ENCODE measurements at regions not wholly inside any gene's neighbourhood (a gene's known extent, or its start where the extent isn't known, plus 50 kb on each side); places are given as distances from the start of the nearest gene placed in this dataset.

GRCh38 chr16:82440336-82440735 lies 186.4 kb upstream of the CDH13 start:
- WGBS (ENCODE audit: insufficient coverage): 63% methylated on average over 5 of the region's 6 CpGs
- DNase-seq: no peak
- Histone ChIP-seq H3K27ac (ENCODE audit: insufficient read depth in 1 of 2, low read depth in 1 of 2, low read length in 2 of 2, poor library complexity in 1 of 2, severe bottlenecking in 2 of 2) (no peak overlapping the region), H3K4me1 (ENCODE audit: control extremely low read depth in 1 of 4, control insufficient read depth in 4 of 4, insufficient read depth in 4 of 4, low read length in 3 of 4) (no peaks in the 10 kb centered on the region), H3K27me3 (replicated peaks in 2 of 5; ENCODE audit: control insufficient read depth in 4 of 5, insufficient read depth in 5 of 5, low read length in 4 of 5) (peaks cover 0 to 3% (median 0%) of the 10 kb centered on the region in 5 experiments), H3K4me3 (ENCODE audit: control insufficient read depth in 1 of 7, extremely low read depth in 1 of 7, insufficient read depth in 4 of 7, low read depth in 2 of 7, low read length in 6 of 7) (no peak overlapping the region), H3K9me3 (ENCODE audit: control extremely low read depth in 1 of 5, control insufficient read depth in 4 of 5, insufficient read depth in 2 of 5, low read depth in 1 of 5, low read length in 4 of 5) (no peaks in the 10 kb centered on the region), H3K36me3 (ENCODE audit: control insufficient read depth in 4 of 4, insufficient read depth in 4 of 4, low read length in 3 of 4) (no peaks in the 10 kb centered on the region)
- CTCF ChIA-PET: no interaction called here
- POLR2A ChIA-PET: no interaction called here

- H3K9me3 ChIP-seq (ENCODE audit: control extremely low read depth in 1 of 5, control insufficient read depth in 4 of 5, insufficient read depth in 2 of 5, low read depth in 1 of 5, low read length in 4 of 5): no peaks in the 10 kb centered on the region
- peaks cover 0 to 3% (median 0%) of the 10 kb centered on the region in 5 experiments for H3K27me3 ChIP-seq (replicated peaks in 2 of 5; ENCODE audit: control insufficient read depth in 4 of 5, insufficient read depth in 5 of 5, low read length in 4 of 5)
- H3K27ac ChIP-seq (ENCODE audit: insufficient read depth in 1 of 2, low read depth in 1 of 2, low read length in 2 of 2, poor library complexity in 1 of 2, severe bottlenecking in 2 of 2): no peak overlapping the region
- ChIA-PET CTCF (no interaction called here), POLR2A (no interaction called here)
- H3K36me3 ChIP-seq (ENCODE audit: control insufficient read depth in 4 of 4, insufficient read depth in 4 of 4, low read length in 3 of 4): no peaks in the 10 kb centered on the region
- no peak overlapping the region for H3K4me3 ChIP-seq (ENCODE audit: control insufficient read depth in 1 of 7, extremely low read depth in 1 of 7, insufficient read depth in 4 of 7, low read depth in 2 of 7, low read length in 6 of 7)
- H3K4me1 ChIP-seq (ENCODE audit: control extremely low read depth in 1 of 4, control insufficient read depth in 4 of 4, insufficient read depth in 4 of 4, low read length in 3 of 4): no peaks in the 10 kb centered on the region
- WGBS (ENCODE audit: insufficient coverage): 78% methylated on average over 4 of the region's 7 CpGs
- DNase-seq: no peak
These were observed 187.0 kb upstream of the CDH13 start for GRCh38 chr16:82439678-82440293.

GRCh38 chr16:82433042-82433441 lies 193.7 kb upstream of the CDH13 start:
- no CpG with 5 or more reads among the region's 2 CpGs for WGBS (ENCODE audit: insufficient coverage)
- no peaks in the 10 kb centered on the region for H3K9me3 ChIP-seq (ENCODE audit: control extremely low read depth in 1 of 5, control insufficient read depth in 4 of 5, insufficient read depth in 2 of 5, low read depth in 1 of 5, low read length in 4 of 5)
- no peak for DNase-seq
- H3K27ac ChIP-seq (ENCODE audit: insufficient read depth in 1 of 2, low read depth in 1 of 2, low read length in 2 of 2, poor library complexity in 1 of 2, severe bottlenecking in 2 of 2): no peak overlapping the region
- ChIA-PET POLR2A (no interaction called here), CTCF (no interaction called here)
- H3K4me3 ChIP-seq (ENCODE audit: control insufficient read depth in 1 of 7, extremely low read depth in 1 of 7, insufficient read depth in 4 of 7, low read depth in 2 of 7, low read length in 6 of 7): no peak overlapping the region
- no peaks in the 10 kb centered on the region for H3K36me3 ChIP-seq (ENCODE audit: control insufficient read depth in 4 of 4, insufficient read depth in 4 of 4, low read length in 3 of 4)
- peaks cover 0 to 3% (median 0%) of the 10 kb centered on the region in 5 experiments for H3K27me3 ChIP-seq (replicated peaks in 2 of 5; ENCODE audit: control insufficient read depth in 4 of 5, insufficient read depth in 5 of 5, low read length in 4 of 5)
- no peaks in the 10 kb centered on the region for H3K4me1 ChIP-seq (ENCODE audit: control extremely low read depth in 1 of 4, control insufficient read depth in 4 of 4, insufficient read depth in 4 of 4, low read length in 3 of 4)

GRCh38 chr16:82432261-82432660 lies 194.5 kb upstream of the CDH13 start:
- H3K4me1 ChIP-seq (ENCODE audit: control extremely low read depth in 1 of 4, control insufficient read depth in 4 of 4, insufficient read depth in 4 of 4, low read length in 3 of 4): no peaks in the 10 kb centered on the region
- POLR2A ChIA-PET: no interaction called here
- H3K27ac ChIP-seq (ENCODE audit: insufficient read depth in 1 of 2, low read depth in 1 of 2, low read length in 2 of 2, poor library complexity in 1 of 2, severe bottlenecking in 2 of 2): no peak overlapping the region
- H3K9me3 ChIP-seq (ENCODE audit: control extremely low read depth in 1 of 5, control insufficient read depth in 4 of 5, insufficient read depth in 2 of 5, low read depth in 1 of 5, low read length in 4 of 5): no peaks in the 10 kb centered on the region
- DNase-seq: no peak
- no peak overlapping the region for H3K4me3 ChIP-seq (ENCODE audit: control insufficient read depth in 1 of 7, extremely low read depth in 1 of 7, insufficient read depth in 4 of 7, low read depth in 2 of 7, low read length in 6 of 7)
- CTCF ChIA-PET: interaction anchor here (0.6 kb wide), 1 partner anchor 939 kb away, joined by 4 read pairs; no protein-coding TSS in a partner anchor
- 68% methylated on average over 5 of the region's 8 CpGs for WGBS (ENCODE audit: insufficient coverage)
- H3K36me3 ChIP-seq (ENCODE audit: control insufficient read depth in 4 of 4, insufficient read depth in 4 of 4, low read length in 3 of 4): no peaks in the 10 kb centered on the region
- H3K27me3 ChIP-seq (replicated peaks in 2 of 5; ENCODE audit: control insufficient read depth in 4 of 5, insufficient read depth in 5 of 5, low read length in 4 of 5): peaks cover 0 to 3% (median 0%) of the 10 kb centered on the region in 5 experiments

GRCh38 chr16:82425661-82426060 lies 201.1 kb upstream of the CDH13 start:
- no peaks in the 10 kb centered on the region for H3K27me3 ChIP-seq (replicated peaks in 2 of 5; ENCODE audit: control insufficient read depth in 4 of 5, insufficient read depth in 5 of 5, low read length in 4 of 5)
- H3K9me3 ChIP-seq (ENCODE audit: control extremely low read depth in 1 of 5, control insufficient read depth in 4 of 5, insufficient read depth in 2 of 5, low read depth in 1 of 5, low read length in 4 of 5): no peaks in the 10 kb centered on the region
- no peak overlapping the region for H3K27ac ChIP-seq (ENCODE audit: insufficient read depth in 1 of 2, low read depth in 1 of 2, low read length in 2 of 2, poor library complexity in 1 of 2, severe bottlenecking in 2 of 2)
- H3K36me3 ChIP-seq (ENCODE audit: control insufficient read depth in 4 of 4, insufficient read depth in 4 of 4, low read length in 3 of 4): no peaks in the 10 kb centered on the region
- ChIA-PET POLR2A (no interaction called here), CTCF (no interaction called here)
- whole genome bisulfite sequencing (ENCODE audit: insufficient coverage): 72% methylated on average over 4 of the region's 4 CpGs
- no peak for DNase-seq
- no peaks in the 10 kb centered on the region for H3K4me1 ChIP-seq (ENCODE audit: control extremely low read depth in 1 of 4, control insufficient read depth in 4 of 4, insufficient read depth in 4 of 4, low read length in 3 of 4)
- no peak overlapping the region for H3K4me3 ChIP-seq (ENCODE audit: control insufficient read depth in 1 of 7, extremely low read depth in 1 of 7, insufficient read depth in 4 of 7, low read depth in 2 of 7, low read length in 6 of 7)

GRCh38 chr16:82421851-82422250 lies 204.9 kb upstream of the CDH13 start:
- Histone ChIP-seq H3K4me3 (ENCODE audit: control insufficient read depth in 1 of 7, extremely low read depth in 1 of 7, insufficient read depth in 4 of 7, low read depth in 2 of 7, low read length in 6 of 7) (no peak overlapping the region), H3K4me1 (ENCODE audit: control extremely low read depth in 1 of 4, control insufficient read depth in 4 of 4, insufficient read depth in 4 of 4, low read length in 3 of 4) (no peaks in the 10 kb centered on the region), H3K9me3 (ENCODE audit: control extremely low read depth in 1 of 5, control insufficient read depth in 4 of 5, insufficient read depth in 2 of 5, low read depth in 1 of 5, low read length in 4 of 5) (no peaks in the 10 kb centered on the region), H3K27me3 (replicated peaks in 2 of 5; ENCODE audit: control insufficient read depth in 4 of 5, insufficient read depth in 5 of 5, low read length in 4 of 5) (peaks cover 0 to under 1% (median 0%) of the 10 kb centered on the region in 5 experiments), H3K36me3 (ENCODE audit: control insufficient read depth in 4 of 4, insufficient read depth in 4 of 4, low read length in 3 of 4) (no peaks in the 10 kb centered on the region), H3K27ac (ENCODE audit: insufficient read depth in 1 of 2, low read depth in 1 of 2, low read length in 2 of 2, poor library complexity in 1 of 2, severe bottlenecking in 2 of 2) (no peak overlapping the region)
- 33% methylated on average over 1 of the region's 1 CpG for WGBS (ENCODE audit: insufficient coverage)
- POLR2A ChIA-PET: no interaction called here
- CTCF ChIA-PET: no interaction called here
- no peak for DNase-seq

- ChIA-PET POLR2A (no interaction called here), CTCF (no interaction called here)
- Histone ChIP-seq H3K36me3 (ENCODE audit: control insufficient read depth in 4 of 4, insufficient read depth in 4 of 4, low read length in 3 of 4) (no peaks in the 10 kb centered on the region), H3K4me1 (ENCODE audit: control extremely low read depth in 1 of 4, control insufficient read depth in 4 of 4, insufficient read depth in 4 of 4, low read length in 3 of 4) (no peaks in the 10 kb centered on the region), H3K27me3 (replicated peaks in 2 of 5; ENCODE audit: control insufficient read depth in 4 of 5, insufficient read depth in 5 of 5, low read length in 4 of 5) (peaks cover 0 to 2% (median 0%) of the 10 kb centered on the region in 5 experiments), H3K27ac (ENCODE audit: insufficient read depth in 1 of 2, low read depth in 1 of 2, low read length in 2 of 2, poor library complexity in 1 of 2, severe bottlenecking in 2 of 2) (no peak overlapping the region), H3K9me3 (ENCODE audit: control extremely low read depth in 1 of 5, control insufficient read depth in 4 of 5, insufficient read depth in 2 of 5, low read depth in 1 of 5, low read length in 4 of 5) (no peaks in the 10 kb centered on the region), H3K4me3 (ENCODE audit: control insufficient read depth in 1 of 7, extremely low read depth in 1 of 7, insufficient read depth in 4 of 7, low read depth in 2 of 7, low read length in 6 of 7) (no peak overlapping the region)
- no peak for DNase-seq
- 98% methylated on average over 4 of the region's 5 CpGs for WGBS (ENCODE audit: insufficient coverage)
These were observed 207.4 kb upstream of the CDH13 start for GRCh38 chr16:82419332-82419731.
